ENCODE measurements at regions not wholly inside any gene's neighbourhood (a gene's known extent, or its start where the extent isn't known, plus 50 kb on each side); places are given as distances from the start of the nearest gene placed in this dataset.
A peak's percentile ranks its signal among the peaks of the same experiment; 100 is the strongest.
"Not testable (repeated sequence)": the region's sequence is repeated elsewhere in the genome, so short reads cannot be mapped to it uniquely, and the experiment has no call there.

GRCh38 chr7:17396692-17397091 is 98.2 kb downstream of the AHR start:
- H3K27me3 Mint-ChIP-seq, result peaks cover 11 to 21% of the 10 kb centered on the region in 2 donors
- DNase-seq, result no peak
- peaks cover 0 to 4% of the 10 kb centered on the region in 2 donors for H3K4me1 Mint-ChIP-seq (ENCODE audit: low read depth in 2 of 2)
- ATAC-seq (replicated peaks), result no peak
- no peak overlapping the region for H3K27ac Mint-ChIP-seq
- peaks cover 2 to 6% of the 10 kb centered on the region in 2 donors for H3K9me3 Mint-ChIP-seq
- no peaks in the 10 kb centered on the region for H3K36me3 Mint-ChIP-seq (ENCODE audit: insufficient read depth)
- H3K4me3 Mint-ChIP-seq, result no peak overlapping the region

GRCh38 chr7:17401791-17402627 is 103.6 kb downstream of the AHR start:
- Mint-ChIP-seq H3K9me3 (no peaks in the 10 kb centered on the region), H3K27ac (no peak overlapping the region), H3K27me3 (peaks cover 29 to 33% of the 10 kb centered on the region in 2 donors), H3K36me3 (ENCODE audit: insufficient read depth) (no peaks in the 10 kb centered on the region), H3K4me3 (peak overlapping the region; percentile 53 to 65), H3K4me1 (ENCODE audit: low read depth in 2 of 2) (peaks cover 7 to 15% of the 10 kb centered on the region in 2 donors)
- DNase-seq, result no peak
- ATAC-seq (replicated peaks), result peak; percentile 33

GRCh38 chr7:17402628-17403278 is 104.3 kb downstream of the AHR start:
- no peak overlapping the region for H3K27ac Mint-ChIP-seq
- H3K9me3 Mint-ChIP-seq, result no peaks in the 10 kb centered on the region
- ATAC-seq (replicated peaks), result peak; percentile 24
- peaks cover 7 to 15% of the 10 kb centered on the region in 2 donors for H3K4me1 Mint-ChIP-seq (ENCODE audit: low read depth in 2 of 2)
- H3K4me3 Mint-ChIP-seq, result peak overlapping the region; percentile 53 to 65
- no peaks in the 10 kb centered on the region for H3K36me3 Mint-ChIP-seq (ENCODE audit: insufficient read depth)
- H3K27me3 Mint-ChIP-seq, result peaks cover 29 to 33% of the 10 kb centered on the region in 2 donors
- DNase-seq, result no peak

GRCh38 chr7:17404006-17404405 is 105.6 kb downstream of the AHR start:
- Mint-ChIP-seq H3K36me3 (ENCODE audit: insufficient read depth) (no peaks in the 10 kb centered on the region), H3K27ac (no peak overlapping the region), H3K4me3 (no peak overlapping the region), H3K27me3 (peaks cover 29 to 33% of the 10 kb centered on the region in 2 donors), H3K9me3 (no peaks in the 10 kb centered on the region), H3K4me1 (ENCODE audit: low read depth in 2 of 2) (peaks cover 7 to 15% of the 10 kb centered on the region in 2 donors)
- ATAC-seq (replicated peaks) (no peak), DNase-seq (no peak)

- ATAC-seq (replicated peaks) (no peak), DNase-seq (no peak)
- H3K36me3 Mint-ChIP-seq (ENCODE audit: insufficient read depth), result no peaks in the 10 kb centered on the region
- no peak overlapping the region for H3K27ac Mint-ChIP-seq
- peaks cover 29 to 33% of the 10 kb centered on the region in 2 donors for H3K27me3 Mint-ChIP-seq
- H3K4me3 Mint-ChIP-seq, result no peak overlapping the region
- H3K4me1 Mint-ChIP-seq (ENCODE audit: low read depth in 2 of 2), result peaks cover 7 to 15% of the 10 kb centered on the region in 2 donors
- H3K9me3 Mint-ChIP-seq, result no peaks in the 10 kb centered on the region
These were observed 107.3 kb downstream of the AHR start for GRCh38 chr7:17405786-17406185.

- peaks cover 29 to 33% of the 10 kb centered on the region in 2 donors for H3K27me3 Mint-ChIP-seq
- H3K9me3 Mint-ChIP-seq, result no peaks in the 10 kb centered on the region
- DNase-seq, result no peak
- H3K36me3 Mint-ChIP-seq (ENCODE audit: insufficient read depth), result no peaks in the 10 kb centered on the region
- H3K4me3 Mint-ChIP-seq, result no peak overlapping the region
- H3K27ac Mint-ChIP-seq, result no peak overlapping the region
- ATAC-seq (replicated peaks), result no peak
- H3K4me1 Mint-ChIP-seq (ENCODE audit: low read depth in 2 of 2), result peaks cover 7 to 10% of the 10 kb centered on the region in 2 donors
These were observed 108.3 kb downstream of the AHR start for GRCh38 chr7:17406738-17407137.

GRCh38 chr7:17407229-17407628 is 108.8 kb downstream of the AHR start:
- Mint-ChIP-seq H3K4me1 (ENCODE audit: low read depth in 2 of 2) (peaks cover 7% of the 10 kb centered on the region in 2 donors), H3K9me3 (no peaks in the 10 kb centered on the region), H3K27ac (no peak overlapping the region), H3K27me3 (peaks cover 29 to 32% of the 10 kb centered on the region in 2 donors), H3K36me3 (ENCODE audit: insufficient read depth) (no peaks in the 10 kb centered on the region), H3K4me3 (no peak overlapping the region)
- DNase-seq (no peak), ATAC-seq (replicated peaks) (no peak)

GRCh38 chr7:17408245-17408903 is 109.9 kb downstream of the AHR start:
- Mint-ChIP-seq H3K4me3 (no peak overlapping the region), H3K9me3 (no peaks in the 10 kb centered on the region), H3K27me3 (peaks cover 23 to 25% of the 10 kb centered on the region in 2 donors), H3K4me1 (ENCODE audit: low read depth in 2 of 2) (no peaks in the 10 kb centered on the region), H3K27ac (no peak overlapping the region), H3K36me3 (ENCODE audit: insufficient read depth) (no peaks in the 10 kb centered on the region)
- no peak for ATAC-seq (replicated peaks)
- DNase-seq, result no peak

GRCh38 chr7:17408904-17409290 is 110.4 kb downstream of the AHR start:
- Mint-ChIP-seq H3K4me1 (ENCODE audit: low read depth in 2 of 2) (no peaks in the 10 kb centered on the region), H3K9me3 (no peaks in the 10 kb centered on the region), H3K36me3 (ENCODE audit: insufficient read depth) (no peaks in the 10 kb centered on the region), H3K4me3 (no peak overlapping the region), H3K27ac (no peak overlapping the region), H3K27me3 (peaks cover 22 to 25% of the 10 kb centered on the region in 2 donors)
- no peak for DNase-seq
- ATAC-seq (replicated peaks), result no peak

- DNase-seq, result no peak
- Mint-ChIP-seq H3K9me3 (no peaks in the 10 kb centered on the region), H3K4me1 (ENCODE audit: low read depth in 2 of 2) (no peaks in the 10 kb centered on the region), H3K4me3 (no peak overlapping the region), H3K36me3 (ENCODE audit: insufficient read depth) (no peaks in the 10 kb centered on the region), H3K27ac (no peak overlapping the region), H3K27me3 (no peaks in the 10 kb centered on the region)
- ATAC-seq (replicated peaks), result no peak
These were observed 113.5 kb downstream of the AHR start for GRCh38 chr7:17411922-17412321.

- ATAC-seq (replicated peaks), result no peak
- H3K27ac Mint-ChIP-seq, result no peak overlapping the region
- no peaks in the 10 kb centered on the region for H3K27me3 Mint-ChIP-seq
- H3K36me3 Mint-ChIP-seq (ENCODE audit: insufficient read depth), result no peaks in the 10 kb centered on the region
- no peak for DNase-seq
- no peak overlapping the region for H3K4me3 Mint-ChIP-seq
- no peaks in the 10 kb centered on the region for H3K9me3 Mint-ChIP-seq
- no peaks in the 10 kb centered on the region for H3K4me1 Mint-ChIP-seq (ENCODE audit: low read depth in 2 of 2)
These were observed 114.4 kb downstream of the AHR start for GRCh38 chr7:17412883-17413282.

GRCh38 chr7:17415955-17416354 is 117.5 kb downstream of the AHR start:
- DNase-seq, result no peak
- Mint-ChIP-seq H3K9me3 (no peaks in the 10 kb centered on the region), H3K4me1 (ENCODE audit: low read depth in 2 of 2) (no peaks in the 10 kb centered on the region), H3K27me3 (no peaks in the 10 kb centered on the region), H3K4me3 (no peak overlapping the region), H3K27ac (no peak overlapping the region), H3K36me3 (ENCODE audit: insufficient read depth) (no peaks in the 10 kb centered on the region)
- ATAC-seq (replicated peaks), result no peak

GRCh38 chr7:17420308-17421015 is 122.0 kb downstream of the AHR start:
- not testable (repeated sequence) for H3K9me3 Mint-ChIP-seq; H3K27ac Mint-ChIP-seq; H3K4me3 Mint-ChIP-seq; ATAC-seq (replicated peaks); DNase-seq; H3K4me1 Mint-ChIP-seq (ENCODE audit: low read depth in 2 of 2); H3K36me3 Mint-ChIP-seq (ENCODE audit: insufficient read depth)
- H3K27me3 Mint-ChIP-seq, result peaks cover 0 to 11% of the 10 kb centered on the region in 2 donors

Data from effector memory CD8-positive, alpha-beta T cell (primary cell).